GM12878 (cell line): ENCODE measurements at regions not wholly inside any gene's neighbourhood (a gene's known extent, or its start where the extent isn't known, plus 50 kb on each side); places are given as distances from the start of the nearest gene placed in this dataset.

ENCODE experiments used
- ATF7 ChIP-seq: fragments of 450-650 bp; IDR thresholded peaks from 2 replicates; pipeline ENCODE4 v1.6.1; 2016; ENCODE audit warnings: low read depth, mild to moderate bottlenecking
- BHLHE40 ChIP-seq, 2 experiments: fragments of 450-650 bp in 1 of 2; IDR thresholded peaks; 2 replicates each; pipeline ENCODE4 v1.6.1; 2011 to 2017; ENCODE audit warnings: low read depth in 2 of 2, borderline replicate concordance in 1 of 2, improper control_type of control experiment in 1 of 2, low read length in 1 of 2, mild to moderate bottlenecking in 1 of 2
- CBFB ChIP-seq: IDR thresholded peaks from 2 replicates; pipeline ENCODE4 v1.6.1; 2016; ENCODE audit warnings: antibody characterized with exemption, low read depth
- CTCF ChIP-seq, 3 experiments: IDR thresholded peaks in 2 of 3; conservative IDR thresholded peaks in 1 of 3; 2 replicates each; pipeline ENCODE4 v1.5.1; 2011; ENCODE audit warnings: low read depth in 3 of 3, low read length in 3 of 3, mild to moderate bottlenecking in 3 of 3, control low read depth in 2 of 3, moderate library complexity in 2 of 3, inconsistent platforms in 1 of 3, mixed read lengths in 1 of 3; ENCODE audit not compliant: control insufficient read depth in 2 of 3, insufficient read depth in 1 of 3; ENCODE audit errors: extremely low read depth in 1 of 3
- ESRRA ChIP-seq: IDR thresholded peaks from 2 replicates; pipeline ENCODE4 v1.6.1; 2012; ENCODE audit warnings: mild to moderate bottlenecking, low read length, improper control_type of control experiment
- MTA3 ChIP-seq: IDR thresholded peaks from 2 replicates; pipeline ENCODE4 v1.6.1; 2012; ENCODE audit warnings: low read length, inconsistent platforms, borderline replicate concordance
- POLR2A ChIP-seq: IDR thresholded peaks from 2 replicates; pipeline ENCODE4 v1.6.1; 2011; ENCODE audit warnings: low read depth, mild to moderate bottlenecking, low read length
- SMC3 ChIP-seq: IDR thresholded peaks from 2 replicates; pipeline ENCODE4 v1.6.1; 2011; ENCODE audit warnings: low read length, improper control_type of control experiment, borderline replicate concordance
- TF ChIP-seq, protein P1 (sequence below): IDR thresholded peaks from 2 replicates; pipeline ENCODE4 v1.6.1; 2011; ENCODE audit warnings: low read depth, low read length, improper control_type of control experiment, borderline replicate concordance

GRCh38 chr16:54548281-54548680, 261.7 kb upstream of the IRX3 start:
- TF ChIP-seq CTCF (IDR thresholded peaks at IDR 0.05 in 2 of 3, conservative IDR thresholded peaks at IDR 0.05 in 1 of 3; ENCODE audit: control insufficient read depth in 2 of 3, extremely low read depth in 1 of 3, insufficient read depth in 1 of 3, low read depth in 3 of 3, low read length in 3 of 3) (no peak), SMC3 (no peak), POLR2A (no peak), CBFB (no peak), ESRRA (no peak), MTA3 (no peak), BHLHE40 (IDR thresholded peaks at IDR 0.05; ENCODE audit: borderline replicate concordance in 1 of 2, low read depth in 2 of 2, low read length in 1 of 2) (no peak), ATF7 (no peak)
- TF ChIP-seq, protein P1, sequence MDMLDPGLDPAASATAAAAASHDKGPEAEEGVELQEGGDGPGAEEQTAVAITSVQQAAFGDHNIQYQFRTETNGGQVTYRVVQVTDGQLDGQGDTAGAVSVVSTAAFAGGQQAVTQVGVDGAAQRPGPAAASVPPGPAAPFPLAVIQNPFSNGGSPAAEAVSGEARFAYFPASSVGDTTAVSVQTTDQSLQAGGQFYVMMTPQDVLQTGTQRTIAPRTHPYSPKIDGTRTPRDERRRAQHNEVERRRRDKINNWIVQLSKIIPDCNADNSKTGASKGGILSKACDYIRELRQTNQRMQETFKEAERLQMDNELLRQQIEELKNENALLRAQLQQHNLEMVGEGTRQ: no peak
